GM21526 (cell line): ENCODE measurements at regions not wholly inside any gene's neighbourhood (a gene's known extent, or its start where the extent isn't known, plus 50 kb on each side); places are given as distances from the start of the nearest gene placed in this dataset.

Experiments used
- ATAC-seq: cut with Tn5 transposase; IDR thresholded peaks from one replicate; pipeline ENCODE4 v1.9.1; 2021; ENCODE audit warnings: moderate library complexity; ENCODE audit not compliant: unreplicated experiment, low FRiP score

GRCh38 chr14:101063121-101063520 lies 159.6 kb upstream of the RTL1 start:
- no peak for ATAC-seq

- ATAC-seq: no peak
These were observed 160.7 kb upstream of the RTL1 start for GRCh38 chr14:101064121-101064661.

- ATAC-seq: no peak
These were observed 161.2 kb upstream of the RTL1 start for GRCh38 chr14:101064718-101065117.

DNA sequence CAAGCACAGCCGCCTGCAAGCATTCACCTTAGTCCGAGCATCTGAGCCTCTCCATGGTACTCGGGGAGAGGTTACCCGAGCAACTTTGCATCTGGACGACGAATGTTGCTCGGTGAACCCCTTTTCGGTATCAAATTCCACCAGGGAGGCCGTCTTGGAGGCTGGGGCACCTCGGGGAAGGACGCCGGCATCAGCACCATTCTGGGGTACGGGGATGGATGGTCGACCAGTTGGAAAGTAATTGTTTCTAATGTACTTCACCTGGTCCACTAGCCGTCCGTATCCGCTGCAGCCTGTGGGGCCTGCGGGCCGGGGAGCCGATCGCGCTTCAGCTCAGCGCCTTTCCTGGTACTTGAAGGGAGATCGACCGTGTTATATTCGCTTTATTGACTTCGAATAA lies 161.7 kb upstream of the RTL1 start:
- no peak for ATAC-seq

DNA sequence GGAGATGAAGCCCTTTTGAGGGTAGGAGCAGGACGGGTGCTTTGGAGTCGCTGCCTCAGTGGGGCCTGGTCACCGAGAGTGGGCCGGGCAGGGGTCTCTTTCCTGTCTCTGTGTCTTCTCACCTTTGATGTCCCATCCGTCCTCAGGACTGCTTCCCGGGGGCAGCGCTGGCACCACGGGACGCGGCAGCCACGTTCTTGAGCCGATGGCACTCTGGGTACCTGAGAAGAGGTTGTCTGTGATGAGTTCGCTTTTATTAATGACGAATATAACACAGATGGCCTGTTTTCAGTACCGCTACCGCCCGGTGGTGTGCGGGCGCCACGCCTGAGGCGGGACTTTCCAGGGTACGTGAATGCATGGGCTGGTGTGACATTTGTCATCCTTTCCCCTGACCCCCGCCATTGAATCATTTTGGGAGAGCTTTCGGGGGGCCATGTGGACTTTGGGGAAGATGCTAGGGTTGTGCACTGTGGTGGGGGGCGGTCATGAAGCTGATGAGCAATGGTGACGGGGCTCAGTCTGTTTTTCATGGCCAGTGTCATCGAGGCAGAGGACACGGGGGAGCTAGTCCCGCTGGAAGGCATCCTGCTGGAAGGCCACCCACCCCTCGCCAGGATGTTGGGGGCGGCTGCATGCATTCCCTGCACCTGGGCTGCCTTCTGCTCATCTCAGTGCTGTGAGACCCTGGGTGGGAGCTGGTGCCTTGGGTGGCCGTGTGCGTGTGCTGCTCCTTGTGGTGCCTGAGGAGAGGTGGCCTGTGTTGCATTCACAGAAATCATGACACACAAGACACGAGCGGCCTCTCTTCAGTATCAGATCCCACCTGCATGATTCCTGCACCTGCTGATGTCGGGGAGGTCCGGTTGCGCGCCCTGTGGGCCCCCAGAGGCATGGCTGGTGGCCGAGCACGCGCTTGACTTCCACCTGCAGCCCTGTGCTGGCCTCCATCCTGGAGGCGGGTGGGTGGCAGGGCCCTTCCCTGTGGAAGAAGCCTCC lies 162.5 kb upstream of the RTL1 start:
- no peak for ATAC-seq

GRCh38 chr14:101066826-101067510 lies 163.4 kb upstream of the RTL1 start:
- ATAC-seq: no peak

DNA sequence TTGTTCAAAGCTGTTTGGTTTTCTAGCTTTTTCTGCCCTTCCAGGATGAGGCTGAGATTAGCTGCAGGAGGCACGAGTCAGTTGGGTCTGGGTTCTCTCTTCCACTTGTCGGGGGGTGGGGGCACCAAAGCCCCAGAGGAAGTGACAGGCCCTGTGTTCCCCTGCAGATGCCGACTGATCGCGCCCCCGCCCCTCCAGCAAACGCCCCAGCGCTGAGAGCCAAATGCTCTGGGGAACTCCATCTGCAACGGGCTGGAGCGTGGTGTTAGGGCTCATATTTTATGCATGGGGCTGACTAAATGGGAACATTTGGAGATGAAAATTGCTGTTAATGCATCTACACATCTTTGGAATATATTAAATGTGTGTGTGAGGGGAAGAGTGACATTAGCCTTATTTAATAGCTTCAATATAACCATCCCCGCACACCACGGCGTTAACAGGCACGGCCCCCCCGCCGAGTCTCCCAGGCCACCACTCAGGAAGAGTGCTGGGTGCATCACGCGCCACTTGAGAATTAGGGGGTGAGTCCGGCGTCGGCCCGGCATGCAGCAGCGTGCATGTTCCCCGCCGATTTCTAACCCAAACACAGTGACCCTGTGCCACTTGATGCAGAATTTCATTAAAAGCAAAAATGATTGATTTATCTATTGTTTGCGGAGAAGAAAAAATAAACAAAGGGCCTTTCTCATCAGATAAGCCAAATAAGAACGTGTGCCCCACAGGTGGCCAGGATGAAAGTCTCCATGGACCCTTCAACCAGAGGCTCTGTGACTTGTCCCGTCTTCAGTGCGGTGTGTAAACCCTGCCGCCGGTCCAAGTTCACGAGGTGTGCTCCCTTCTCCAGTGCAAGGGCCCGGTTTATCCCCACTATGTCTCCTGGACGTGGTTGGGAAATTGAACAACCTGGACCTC lies 165.0 kb upstream of the RTL1 start:
- no peak for ATAC-seq

- no peak for ATAC-seq
These were observed 165.7 kb upstream of the RTL1 start for GRCh38 chr14:101069228-101069549.

- ATAC-seq: no peak
These were observed 166.3 kb upstream of the RTL1 start for GRCh38 chr14:101069666-101070362.

DNA sequence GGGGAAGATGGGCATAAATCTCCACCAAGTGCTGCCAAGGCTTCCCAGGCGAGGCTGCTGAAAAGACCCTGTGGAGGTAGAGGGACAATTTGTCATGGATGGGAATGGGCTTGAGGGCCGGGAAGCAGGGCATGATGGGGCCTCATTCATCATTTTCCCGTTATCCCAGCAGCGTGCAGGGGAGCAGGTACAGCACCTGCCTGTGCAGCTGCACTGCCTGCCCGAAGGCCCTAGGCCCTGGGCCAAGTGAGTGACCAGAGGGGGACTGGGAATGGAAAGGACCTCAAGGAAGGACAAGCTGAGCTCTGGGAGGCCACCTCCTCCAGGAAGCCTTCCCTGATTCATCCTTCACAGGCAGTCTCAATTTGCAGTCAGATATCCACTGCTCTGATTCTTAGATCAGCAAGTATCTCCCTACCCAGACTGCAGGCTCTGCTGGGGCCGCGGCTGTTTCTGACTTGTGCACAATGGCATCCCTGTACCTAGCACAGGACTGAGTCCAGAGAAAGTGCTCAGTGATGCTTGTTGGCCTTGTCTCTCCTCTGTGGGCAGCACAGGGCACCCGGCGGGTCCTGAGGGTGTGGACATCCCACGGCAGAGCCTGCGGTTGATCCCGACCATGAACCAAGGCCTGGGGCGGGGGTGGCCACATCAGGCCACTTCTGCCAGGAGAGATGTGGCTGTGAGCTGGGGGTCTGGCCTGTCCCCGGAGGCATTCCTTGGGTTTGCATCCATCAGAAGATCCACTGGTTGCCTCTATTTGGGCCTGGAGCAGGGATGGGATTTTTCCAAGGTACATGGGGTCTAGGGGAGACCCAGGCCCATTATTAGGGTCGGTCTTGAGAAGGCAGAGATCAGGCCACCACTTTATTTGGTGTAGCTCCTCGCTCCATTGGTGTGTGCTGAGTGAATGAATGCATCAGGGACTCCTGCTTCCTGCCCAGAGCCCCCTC lies 167.3 kb upstream of the RTL1 start:
- ATAC-seq: no peak

- ATAC-seq: no peak
These were observed 168.0 kb upstream of the RTL1 start for GRCh38 chr14:101071493-101071906.

DNA sequence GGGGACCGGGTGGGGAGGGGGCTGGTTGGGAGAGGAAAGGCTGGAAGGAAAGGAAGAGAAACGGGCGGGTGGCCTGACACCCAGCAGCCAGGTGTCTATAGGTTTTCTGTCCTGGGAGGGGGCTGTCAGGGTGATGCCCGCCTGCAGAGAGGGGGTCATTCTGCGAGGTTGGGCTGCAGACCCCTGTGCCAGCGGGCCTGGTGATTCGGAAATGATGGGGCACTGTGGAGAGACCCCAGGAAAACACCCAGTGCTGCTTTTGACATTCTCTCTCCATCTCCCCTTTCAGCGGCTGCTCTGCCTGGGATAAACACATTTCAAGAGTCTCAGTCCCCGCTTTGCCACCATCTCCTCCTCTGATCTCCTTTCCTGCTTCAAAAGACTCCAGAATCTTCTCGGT lies 168.5 kb upstream of the RTL1 start:
- ATAC-seq: no peak

GRCh38 chr14:101072531-101072930 lies 169.0 kb upstream of the RTL1 start:
- no peak for ATAC-seq

GRCh38 chr14:101072945-101073597 lies 169.5 kb upstream of the RTL1 start:
- peak; percentile 59 for ATAC-seq

DNA sequence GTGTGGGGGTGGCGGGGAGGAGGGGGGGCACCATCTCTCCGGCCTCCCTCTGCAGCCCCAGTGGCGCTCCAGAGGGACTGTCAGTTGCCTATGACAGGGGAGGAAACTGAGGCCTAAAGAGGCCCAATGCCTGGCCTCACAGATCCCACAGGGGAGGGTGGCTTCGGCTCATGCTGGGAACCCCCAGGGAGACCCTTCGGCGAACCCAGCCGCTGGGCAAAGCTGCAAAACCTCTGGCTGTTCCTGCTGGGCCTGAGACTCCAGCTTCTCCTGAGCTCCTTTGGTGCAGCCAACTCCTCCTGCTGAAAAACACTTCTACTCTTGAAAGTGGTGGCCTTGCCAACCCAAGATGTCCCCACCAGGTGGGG lies 170.1 kb upstream of the RTL1 start:
- no peak for ATAC-seq

GRCh38 chr14:101074196-101075024 lies 170.9 kb upstream of the RTL1 start:
- ATAC-seq: no peak

GRCh38 chr14:101075025-101075800 lies 171.7 kb upstream of the RTL1 start:
- no peak for ATAC-seq
